Duodenal mucosa (tissue), 2 donors: ENCODE measurements at regions not wholly inside any gene's neighbourhood (a gene's known extent, or its start where the extent isn't known, plus 50 kb on each side); places are given as distances from the start of the nearest gene placed in this dataset.

Experiments
- H3K27ac ChIP-seq: one replicate; pipeline ENCODE4 v1.7.0; 2013; ENCODE audit warnings: low read depth, low read length
- H3K27me3 ChIP-seq, 2 donors: one replicate each; pipeline ENCODE4 v1.7.0; 2013; ENCODE audit warnings: low read length in 2 of 2, control low read depth in 1 of 2; ENCODE audit not compliant: insufficient read depth in 2 of 2, control insufficient read depth in 1 of 2
- H3K36me3 ChIP-seq, 2 donors: one replicate each; pipeline ENCODE4 v1.7.0; 2013; ENCODE audit warnings: low read length in 2 of 2, control low read depth in 1 of 2; ENCODE audit not compliant: insufficient read depth in 2 of 2, control insufficient read depth in 1 of 2
- H3K4me1 ChIP-seq, 2 donors: one replicate each; pipeline ENCODE4 v1.7.0; 2013; ENCODE audit warnings: low read length in 2 of 2, control low read depth in 1 of 2; ENCODE audit not compliant: insufficient read depth in 2 of 2, control insufficient read depth in 1 of 2
- H3K4me3 ChIP-seq, 2 donors: one replicate each; pipeline ENCODE4 v1.7.0; 2013; ENCODE audit warnings: low read length in 2 of 2, low read depth in 1 of 2
- H3K9ac ChIP-seq, 2 donors: one replicate each; pipeline ENCODE4 v1.7.0; 2013; ENCODE audit warnings: low read length in 2 of 2, low read depth in 1 of 2
- H3K9me3 ChIP-seq, 2 donors: one replicate each; pipeline ENCODE4 v1.7.0; 2013; ENCODE audit warnings: low read length in 2 of 2, control low read depth in 1 of 2; ENCODE audit not compliant: control insufficient read depth in 1 of 2

- Histone ChIP-seq H3K27me3 (no peaks in the 10 kb centered on the region), H3K4me1 (no peaks in the 10 kb centered on the region), H3K9ac (no peak overlapping the region), H3K36me3 (no peaks in the 10 kb centered on the region), H3K27ac (no peak overlapping the region), H3K4me3 (no peak overlapping the region), H3K9me3 (no peaks in the 10 kb centered on the region)
Measured at GRCh38 chr3:18680758-18681157, 255.6 kb upstream of the SATB1 start.

- Histone ChIP-seq H3K27me3 (no peaks in the 10 kb centered on the region), H3K4me3 (no peak overlapping the region), H3K27ac (no peak overlapping the region), H3K36me3 (no peaks in the 10 kb centered on the region), H3K9ac (no peak overlapping the region), H3K4me1 (no peaks in the 10 kb centered on the region), H3K9me3 (no peaks in the 10 kb centered on the region)
Measured at GRCh38 chr3:18679238-18679637, 254.1 kb upstream of the SATB1 start.

DNA sequence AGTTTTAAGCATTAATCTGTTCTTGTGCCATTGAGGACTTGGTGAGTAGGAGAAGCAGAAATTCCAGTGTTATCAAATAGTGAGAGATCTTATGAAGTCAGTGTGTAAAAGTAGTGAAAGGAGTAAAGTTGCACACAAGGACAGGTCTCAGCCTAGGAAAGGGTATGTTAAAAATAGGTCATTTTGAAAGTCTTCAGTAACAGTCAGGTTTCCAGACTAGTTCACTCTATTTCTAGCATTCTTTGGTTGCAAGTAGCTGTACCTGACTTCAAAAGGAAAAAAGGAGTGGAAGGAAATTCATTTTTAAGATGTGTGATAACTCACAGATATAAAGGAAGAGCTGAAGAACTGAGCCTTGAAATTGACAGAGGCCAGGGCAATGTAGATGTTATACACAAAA, 250.1 kb upstream of the SATB1 start:
- Histone ChIP-seq H3K4me1 (no peaks in the 10 kb centered on the region), H3K9me3 (no peaks in the 10 kb centered on the region), H3K36me3 (no peaks in the 10 kb centered on the region), H3K27me3 (no peaks in the 10 kb centered on the region), H3K4me3 (no peak overlapping the region), H3K27ac (no peak overlapping the region), H3K9ac (no peak overlapping the region)

- Histone ChIP-seq H3K9ac (no peak overlapping the region), H3K36me3 (no peaks in the 10 kb centered on the region), H3K27ac (no peak overlapping the region), H3K4me3 (no peak overlapping the region), H3K4me1 (no peaks in the 10 kb centered on the region), H3K27me3 (no peaks in the 10 kb centered on the region), H3K9me3 (no peaks in the 10 kb centered on the region)
Measured at GRCh38 chr3:18672561-18672960, 247.4 kb upstream of the SATB1 start.

DNA sequence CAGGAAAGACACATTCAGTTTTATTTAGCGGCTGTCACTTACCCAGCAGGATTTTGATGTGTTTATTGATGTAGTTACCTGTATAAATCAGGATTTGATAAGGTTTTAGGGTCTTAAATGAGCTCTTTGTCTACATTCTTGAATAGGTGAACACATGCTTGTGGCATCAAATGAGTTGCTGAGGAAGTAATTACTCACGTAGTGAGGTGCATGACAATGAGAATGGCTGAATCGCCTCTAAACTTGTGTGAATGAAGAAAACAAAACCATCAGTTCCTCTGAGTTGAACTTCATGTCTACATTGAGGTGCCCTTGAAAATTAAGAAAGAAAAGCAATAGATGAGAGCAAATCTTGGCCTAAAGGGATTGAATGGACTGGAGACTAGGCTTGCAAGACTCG, 245.6 kb upstream of the SATB1 start:
- no peaks in the 10 kb centered on the region for H3K4me1 ChIP-seq
- H3K27ac ChIP-seq = no peak overlapping the region
- H3K27me3 ChIP-seq = no peaks in the 10 kb centered on the region
- no peak overlapping the region for H3K9ac ChIP-seq
- no peak overlapping the region for H3K4me3 ChIP-seq
- H3K9me3 ChIP-seq = no peaks in the 10 kb centered on the region
- H3K36me3 ChIP-seq = no peaks in the 10 kb centered on the region

DNA sequence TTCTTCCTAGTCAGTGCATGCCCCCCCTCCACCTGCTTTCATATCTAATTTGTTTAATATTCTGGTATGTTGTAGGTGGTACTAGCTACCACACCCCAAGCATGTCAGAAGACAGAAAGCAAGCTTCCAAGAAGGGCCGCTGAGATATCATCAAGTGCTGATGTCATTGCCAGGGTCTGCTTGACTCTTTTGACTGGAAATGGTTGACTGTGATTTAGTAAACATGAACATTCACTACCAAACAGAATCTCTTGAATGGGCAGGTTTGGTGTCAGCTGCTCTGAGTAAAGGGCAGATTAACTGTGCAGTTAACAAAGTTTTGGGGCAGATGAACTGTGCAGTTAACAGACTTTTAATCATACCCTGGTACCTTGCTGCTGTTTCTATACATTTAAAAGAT, 244.2 kb upstream of the SATB1 start:
- Histone ChIP-seq H3K9ac (no peak overlapping the region), H3K27ac (no peak overlapping the region), H3K4me1 (no peaks in the 10 kb centered on the region), H3K36me3 (no peaks in the 10 kb centered on the region), H3K27me3 (no peaks in the 10 kb centered on the region), H3K4me3 (no peak overlapping the region), H3K9me3 (no peaks in the 10 kb centered on the region)

DNA sequence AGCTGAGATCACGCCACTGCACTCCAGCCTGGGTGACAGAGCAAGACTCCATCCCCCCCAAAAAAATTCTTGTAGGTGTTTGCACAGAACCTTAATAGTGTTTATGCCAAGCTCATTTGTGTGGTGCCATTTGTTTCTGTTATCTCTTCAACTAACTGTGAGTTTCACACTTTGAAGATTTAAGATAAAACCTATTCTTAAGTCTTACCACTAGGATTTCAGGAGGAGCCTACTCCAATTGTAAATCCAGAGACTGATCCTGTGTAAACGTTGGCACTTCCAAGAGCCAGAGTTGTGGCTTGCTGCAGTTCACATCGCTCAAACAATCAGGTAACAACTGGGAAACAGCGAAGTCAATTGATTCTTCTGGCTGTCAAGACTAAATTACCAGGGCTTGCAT, 242.4 kb upstream of the SATB1 start:
- Histone ChIP-seq H3K9me3 (no peaks in the 10 kb centered on the region), H3K27ac (no peak overlapping the region), H3K9ac (no peak overlapping the region), H3K36me3 (no peaks in the 10 kb centered on the region), H3K27me3 (peaks cover 0 to 3% of the 10 kb centered on the region in 2 donors), H3K4me3 (no peak overlapping the region), H3K4me1 (no peaks in the 10 kb centered on the region)

DNA sequence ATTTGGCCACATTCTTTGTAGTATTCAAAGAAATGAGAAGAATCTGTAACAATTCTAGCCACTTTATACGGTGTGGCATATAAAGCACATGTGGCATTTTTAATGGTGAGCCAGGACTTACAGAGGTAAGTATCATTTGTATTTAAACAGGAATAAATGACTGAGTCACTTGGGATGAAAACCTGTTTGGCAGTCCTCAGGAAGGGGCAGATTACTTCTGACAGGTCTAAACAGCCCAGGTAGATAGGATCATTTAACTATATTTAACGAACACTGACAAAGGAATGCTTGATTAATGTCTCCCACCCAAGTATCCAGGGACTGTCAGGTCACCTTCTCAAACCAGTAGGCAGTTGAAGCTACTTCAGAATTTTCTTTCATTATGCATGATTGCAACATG, 241.5 kb upstream of the SATB1 start:
- Histone ChIP-seq H3K27me3 (peaks cover 0 to 3% of the 10 kb centered on the region in 2 donors), H3K4me1 (no peaks in the 10 kb centered on the region), H3K27ac (no peak overlapping the region), H3K4me3 (no peak overlapping the region), H3K9ac (no peak overlapping the region), H3K9me3 (no peaks in the 10 kb centered on the region), H3K36me3 (no peaks in the 10 kb centered on the region)

DNA sequence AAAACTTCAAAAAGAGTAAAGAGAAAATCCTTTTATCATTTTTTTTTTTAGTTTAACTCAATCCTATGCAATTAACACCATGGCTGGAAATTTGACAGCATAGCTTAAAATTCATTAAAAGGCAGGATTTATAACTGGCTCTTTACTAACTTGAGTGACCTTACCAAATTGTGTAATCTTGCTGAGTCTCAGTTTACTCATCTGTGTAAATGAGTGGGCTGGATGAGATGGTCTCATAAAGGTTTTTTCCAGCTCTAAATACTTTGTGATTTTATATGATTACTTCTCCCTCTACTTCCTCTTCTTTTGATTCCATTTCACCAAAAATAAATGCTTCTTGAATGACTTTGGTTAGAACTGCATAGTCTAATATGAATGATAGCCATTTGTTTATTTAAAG, 234.9 kb upstream of the SATB1 start:
- no peaks in the 10 kb centered on the region for H3K36me3 ChIP-seq

DNA sequence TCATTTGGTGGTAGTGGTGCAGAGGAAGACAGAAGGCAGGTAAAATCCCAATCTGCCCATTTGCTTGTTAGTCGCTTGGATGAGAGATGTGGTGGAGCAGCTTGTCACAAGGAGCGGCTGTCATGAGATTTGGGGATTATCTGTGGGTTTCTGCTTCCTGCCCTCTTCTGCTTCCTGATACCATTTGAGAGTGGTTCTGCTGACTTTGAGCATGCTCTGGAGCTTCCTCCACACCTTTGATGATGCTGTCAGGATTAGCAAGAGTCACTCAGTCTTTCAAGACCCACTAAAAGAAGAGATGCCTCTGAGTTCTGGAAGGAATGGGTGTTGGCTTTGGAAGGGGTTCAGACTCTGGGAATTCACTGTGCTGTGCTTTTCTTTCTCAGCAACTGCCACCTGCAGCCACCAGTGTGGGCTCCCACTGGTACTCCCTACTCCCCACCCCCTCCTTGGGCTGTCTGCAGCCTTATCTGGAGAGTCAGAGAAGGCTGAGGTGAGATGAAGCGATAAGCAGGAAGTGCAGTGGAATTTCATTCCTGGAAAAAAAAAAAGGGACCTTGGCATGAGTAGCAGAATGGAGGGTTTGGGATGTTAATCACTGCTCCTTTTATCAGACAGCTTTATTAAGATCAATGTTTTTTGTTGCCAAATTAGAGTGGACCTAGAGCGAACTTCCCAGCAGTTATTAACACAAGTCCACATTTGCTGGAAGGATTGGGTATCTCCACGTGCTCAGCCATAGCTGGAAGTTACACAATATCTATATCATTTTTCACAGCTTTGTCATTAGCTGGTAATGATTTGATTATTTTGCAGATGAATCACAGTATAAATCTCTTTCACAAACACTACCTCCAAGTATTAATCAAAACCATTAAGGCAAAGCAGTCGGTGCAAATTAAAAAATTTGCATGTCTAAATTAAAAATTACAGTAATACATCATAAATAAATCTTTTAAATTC, 233.0 kb upstream of the SATB1 start:
- H3K4me1 ChIP-seq = no peaks in the 10 kb centered on the region
- no peaks in the 10 kb centered on the region for H3K36me3 ChIP-seq
- H3K9me3 ChIP-seq = no peaks in the 10 kb centered on the region
- no peak overlapping the region for H3K9ac ChIP-seq
- H3K27me3 ChIP-seq = peaks cover 0 to under 1% of the 10 kb centered on the region in 2 donors
- no peak overlapping the region for H3K4me3 ChIP-seq
- no peak overlapping the region for H3K27ac ChIP-seq

More for the DNA sequence above, 234.9 kb upstream of the SATB1 start:
- peaks cover 0 to 3% of the 10 kb centered on the region in 2 donors for H3K27me3 ChIP-seq
- no peaks in the 10 kb centered on the region for H3K9me3 ChIP-seq
- no peak overlapping the region for H3K9ac ChIP-seq
- no peak overlapping the region for H3K27ac ChIP-seq
- H3K4me1 ChIP-seq = no peaks in the 10 kb centered on the region
- no peak overlapping the region for H3K4me3 ChIP-seq
